ENCODE measurements at regions not wholly inside any gene's neighbourhood (a gene's known extent, or its start where the extent isn't known, plus 50 kb on each side); places are given as distances from the start of the nearest gene placed in this dataset.

- no peak for DNase-seq
These were observed 74.8 kb upstream of the SLC34A2 start for GRCh38 chr4:25580633-25581467.

DNA sequence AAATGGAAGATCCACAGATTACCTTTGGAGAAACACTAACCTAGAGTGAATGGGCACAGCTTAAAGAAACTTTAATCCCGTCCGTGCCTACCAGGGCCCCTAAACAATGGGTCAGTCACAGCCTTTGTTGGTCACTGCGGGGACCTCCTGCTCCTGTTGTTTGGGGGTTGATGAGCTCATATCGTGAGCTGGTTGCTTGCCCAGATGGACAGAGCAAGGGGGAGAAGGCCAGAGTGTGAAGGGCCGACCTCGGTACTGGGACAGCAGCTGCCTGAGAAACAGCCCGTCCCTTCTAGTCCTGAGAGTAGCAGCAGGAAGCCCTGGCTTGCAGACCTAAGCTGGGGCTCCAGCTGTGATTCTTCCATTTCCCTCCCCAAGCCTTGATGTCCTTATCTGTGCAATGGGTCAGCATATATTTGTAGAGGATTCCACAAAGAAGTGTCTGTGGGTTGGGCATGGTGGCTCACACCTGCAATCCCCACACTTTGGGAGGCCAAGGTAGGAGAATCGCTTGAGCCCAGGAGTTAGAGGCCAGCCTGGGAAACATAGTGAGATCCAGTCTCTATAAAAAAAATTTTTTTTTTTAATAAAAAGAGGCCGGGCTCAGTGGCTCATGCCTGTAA, 69.6 kb upstream of the SLC34A2 start:
- DNase-seq: no peak

GRCh38 chr4:25588206-25588605, 67.4 kb upstream of the SLC34A2 start:
- no peak for DNase-seq

GRCh38 chr4:25590171-25590570, 65.5 kb upstream of the SLC34A2 start:
- no peak for DNase-seq

DNA sequence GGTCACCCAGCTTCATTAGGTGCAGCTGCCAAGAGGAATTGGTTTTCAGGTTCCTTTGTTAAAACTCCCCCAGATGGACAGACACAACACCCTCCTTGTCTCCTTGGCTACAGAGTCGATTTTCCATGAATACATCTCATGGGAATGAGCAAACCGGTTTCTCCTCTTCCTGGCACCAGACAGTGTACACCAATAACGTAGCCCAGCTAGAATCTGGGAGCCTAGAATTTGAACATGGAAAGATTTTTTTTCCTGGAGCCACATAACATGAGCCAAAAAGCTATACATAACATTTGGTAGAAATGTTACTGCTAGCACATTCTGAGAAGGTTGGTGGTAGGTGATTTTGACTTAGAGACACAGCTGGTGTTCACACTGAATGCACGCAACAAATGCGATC, 62.9 kb upstream of the SLC34A2 start:
- DNase-seq: no peak
